ENCODE measurements at regions not wholly inside any gene's neighbourhood (a gene's known extent, or its start where the extent isn't known, plus 50 kb on each side); places are given as distances from the start of the nearest gene placed in this dataset.
"Not testable (repeated sequence)": the region's sequence is repeated elsewhere in the genome, so short reads cannot be mapped to it uniquely, and the experiment has no call there.

- intact Hi-C loops (cut with micrococcal nuclease): no loop called here
- no peak for ATAC-seq
- DNase-seq: no peak
Measured at GRCh38 chr12:131466306-131466705, 244.6 kb upstream of the SFSWAP start.

GRCh38 chr12:131466932-131467331 is 244.0 kb upstream of the SFSWAP start:
- ATAC-seq (no peak), DNase-seq (no peak)
- intact Hi-C loops (cut with micrococcal nuclease): no loop called here

- no peak for DNase-seq
- intact Hi-C loops (cut with micrococcal nuclease): no loop called here
- ATAC-seq: no peak
Measured at GRCh38 chr12:131468206-131468605, 242.7 kb upstream of the SFSWAP start.

GRCh38 chr12:131469945-131470344 is 240.9 kb upstream of the SFSWAP start:
- intact Hi-C loops (cut with micrococcal nuclease); ATAC-seq; DNase-seq: not testable (repeated sequence)

GRCh38 chr12:131471271-131471905 is 239.5 kb upstream of the SFSWAP start:
- intact Hi-C loops (cut with micrococcal nuclease): no loop called here
- DNase-seq: no peak

GRCh38 chr12:131471946-131472732 is 238.8 kb upstream of the SFSWAP start:
- DNase-seq (no peak), ATAC-seq (no peak)
- intact Hi-C loops (cut with micrococcal nuclease): no loop called here

More at GRCh38 chr12:131471271-131471905, 239.5 kb upstream of the SFSWAP start:
- no peak for ATAC-seq

- no peak for ATAC-seq
- DNase-seq: no peak
- intact Hi-C loops (cut with micrococcal nuclease): no loop called here
Measured at GRCh38 chr12:131473261-131473660, 237.6 kb upstream of the SFSWAP start.

GRCh38 chr12:131473741-131474709 is 236.9 kb upstream of the SFSWAP start:
- no peak for DNase-seq
- intact Hi-C loops (cut with micrococcal nuclease): no loop called here
- ATAC-seq: no peak

GRCh38 chr12:131475012-131475411 is 235.9 kb upstream of the SFSWAP start:
- ATAC-seq: peak; percentile 26
- intact Hi-C loops (cut with micrococcal nuclease); DNase-seq: not testable (repeated sequence)

GRCh38 chr12:131477613-131478012 is 233.3 kb upstream of the SFSWAP start:
- ATAC-seq (no peak), DNase-seq (no peak)
- intact Hi-C loops (cut with micrococcal nuclease): no loop called here

- ATAC-seq (no peak), DNase-seq (no peak)
- intact Hi-C loops (cut with micrococcal nuclease): no loop called here
Measured at GRCh38 chr12:131478468-131478867, 232.4 kb upstream of the SFSWAP start.

GRCh38 chr12:131482199-131482598 is 228.7 kb upstream of the SFSWAP start:
- intact Hi-C loops (cut with micrococcal nuclease): no loop called here
- no peak for DNase-seq
- ATAC-seq: no peak

GRCh38 chr12:131482686-131483085 is 228.2 kb upstream of the SFSWAP start:
- DNase-seq: no peak
- ATAC-seq: no peak
- intact Hi-C loops (cut with micrococcal nuclease): no loop called here

- ATAC-seq: no peak
- DNase-seq: no peak
- intact Hi-C loops (cut with micrococcal nuclease): no loop called here
Measured at GRCh38 chr12:131486451-131487230, 224.2 kb upstream of the SFSWAP start.

GRCh38 chr12:131487388-131488124 is 223.3 kb upstream of the SFSWAP start:
- DNase-seq (no peak), ATAC-seq (peak; percentile 52)
- intact Hi-C loops (cut with micrococcal nuclease): no loop called here

GRCh38 chr12:131489718-131490117 is 221.2 kb upstream of the SFSWAP start:
- ATAC-seq: no peak
- no peak for DNase-seq
- intact Hi-C loops (cut with micrococcal nuclease): no loop called here

- no peak for DNase-seq
- no peak for ATAC-seq
- intact Hi-C loops (cut with micrococcal nuclease): no loop called here
Measured at GRCh38 chr12:131491155-131491554, 219.7 kb upstream of the SFSWAP start.

GRCh38 chr12:131491916-131492490 is 218.9 kb upstream of the SFSWAP start:
- intact Hi-C loops (cut with micrococcal nuclease): no loop called here
- ATAC-seq (no peak), DNase-seq (no peak)

All from left ventricle myocardium superior (tissue), 1 donor.